ENCODE measurements at regions not wholly inside any gene's neighbourhood (a gene's known extent, or its start where the extent isn't known, plus 50 kb on each side); places are given as distances from the start of the nearest gene placed in this dataset.
A peak's percentile ranks its signal among the peaks of the same experiment; 100 is the strongest.

DNA sequence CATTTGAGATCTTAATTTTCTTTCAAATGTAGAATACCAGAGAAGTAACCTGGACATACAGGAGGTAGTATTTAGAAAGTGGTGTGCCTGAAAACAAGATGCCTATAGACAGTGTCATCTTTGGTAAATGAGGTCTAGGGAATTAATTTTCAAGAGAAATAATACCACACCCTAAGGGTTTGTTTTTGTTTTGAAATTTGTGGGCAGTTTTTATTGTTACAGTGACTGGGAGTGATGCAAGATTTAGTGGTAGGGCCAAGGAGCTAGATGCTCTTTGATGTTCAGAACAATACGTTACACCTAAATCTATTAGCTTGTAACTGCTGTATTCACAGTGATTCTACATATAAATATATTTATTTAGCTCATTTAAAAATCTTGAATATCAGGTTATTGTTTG is 856.5 kb upstream of the MAP3K7 start:
- FAIRE-seq: no peak
- H4K20me1 ChIP-seq (ENCODE audit: control insufficient read depth, insufficient read depth): no peaks in the 10 kb centered on the region
- no peaks in the 10 kb centered on the region for H3K79me2 ChIP-seq (ENCODE audit: control insufficient read depth, insufficient read depth, low read length)
- 68% methylated on average over 1 of the region's 1 CpG for WGBS (ENCODE audit: insufficient coverage, insufficient replicate concordance, low lambda C conversion rate, missing lambda C conversion rate)
- H3K9ac ChIP-seq (ENCODE audit: control insufficient read depth, insufficient read depth, low read length): no peak overlapping the region
- intact Hi-C loops (cut with micrococcal nuclease; ENCODE audit: unreplicated experiment): no loop called here
- no peak for DNase-seq (ENCODE audit: low read depth, low spot score)
- in situ Hi-C loops (cut with MboI): no loop called here
- ChIA-PET RAD21 (ENCODE audit: unreplicated experiment) (interaction anchor here (0.8 to 5.1 kb wide), 7 partner anchors 11 to 99 kb away, joined by 3 to 29 read pairs (median 5); no protein-coding TSS in a partner anchor), SMC1A (ENCODE audit: uncharacterized antibody, unreplicated experiment) (interaction anchor here (0.6 to 8.9 kb wide), 12 partner anchors 11 to 286 kb away, joined by 3 to 131 read pairs (median 4); no protein-coding TSS in a partner anchor), CTCF (interaction anchor here (0.8 to 1.7 kb wide), 4 partner anchors 33 to 114 kb away, joined by 3 to 6 read pairs (median 4); no protein-coding TSS in a partner anchor), POLR2A (interaction anchor here (0.9 to 1.5 kb wide), 3 partner anchors 9 to 33 kb away, joined by 3 to 5 read pairs (median 3); no protein-coding TSS in a partner anchor)
- BruUV-seq (replicated peaks): no TSS peak
- H3K4me3 ChIP-seq: no peak overlapping the region
- H3K27me3 ChIP-seq (replicated peaks in 1 of 2; ENCODE audit: control insufficient read depth in 2 of 2, insufficient read depth in 2 of 2, low read length in 1 of 2): no peaks in the 10 kb centered on the region
- H2AFZ ChIP-seq (ENCODE audit: control insufficient read depth, low read depth, low read length): peak overlapping the region; percentile 80; the same call in 1 of the 2 replicates
- no peak for ATAC-seq
- no peak for TF ChIP-seq RELA (IDR thresholded peaks at IDR 0.05; ENCODE audit: borderline replicate concordance, partially characterized antibody)
- no peak for TF ChIP-seq BHLHE40 (IDR thresholded peaks at IDR 0.05; ENCODE audit: borderline replicate concordance in 1 of 2, low read depth in 2 of 2, low read length in 1 of 2)
- TF ChIP-seq RBBP5 (conservative IDR thresholded peaks at IDR 0.05): no peak
- TF ChIP-seq YY1 (IDR thresholded peaks at IDR 0.05; ENCODE audit: low read depth, low read length): no peak
- TF ChIP-seq, protein P1, sequence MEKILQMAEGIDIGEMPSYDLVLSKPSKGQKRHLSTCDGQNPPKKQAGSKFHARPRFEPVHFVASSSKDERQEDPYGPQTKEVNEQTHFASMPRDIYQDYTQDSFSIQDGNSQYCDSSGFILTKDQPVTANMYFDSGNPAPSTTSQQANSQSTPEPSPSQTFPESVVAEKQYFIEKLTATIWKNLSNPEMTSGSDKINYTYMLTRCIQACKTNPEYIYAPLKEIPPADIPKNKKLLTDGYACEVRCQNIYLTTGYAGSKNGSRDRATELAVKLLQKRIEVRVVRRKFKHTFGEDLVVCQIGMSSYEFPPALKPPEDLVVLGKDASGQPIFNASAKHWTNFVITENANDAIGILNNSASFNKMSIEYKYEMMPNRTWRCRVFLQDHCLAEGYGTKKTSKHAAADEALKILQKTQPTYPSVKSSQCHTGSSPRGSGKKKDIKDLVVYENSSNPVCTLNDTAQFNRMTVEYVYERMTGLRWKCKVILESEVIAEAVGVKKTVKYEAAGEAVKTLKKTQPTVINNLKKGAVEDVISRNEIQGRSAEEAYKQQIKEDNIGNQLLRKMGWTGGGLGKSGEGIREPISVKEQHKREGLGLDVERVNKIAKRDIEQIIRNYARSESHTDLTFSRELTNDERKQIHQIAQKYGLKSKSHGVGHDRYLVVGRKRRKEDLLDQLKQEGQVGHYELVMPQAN (conservative IDR thresholded peaks at IDR 0.05): no peak
- TF ChIP-seq, protein P2, sequence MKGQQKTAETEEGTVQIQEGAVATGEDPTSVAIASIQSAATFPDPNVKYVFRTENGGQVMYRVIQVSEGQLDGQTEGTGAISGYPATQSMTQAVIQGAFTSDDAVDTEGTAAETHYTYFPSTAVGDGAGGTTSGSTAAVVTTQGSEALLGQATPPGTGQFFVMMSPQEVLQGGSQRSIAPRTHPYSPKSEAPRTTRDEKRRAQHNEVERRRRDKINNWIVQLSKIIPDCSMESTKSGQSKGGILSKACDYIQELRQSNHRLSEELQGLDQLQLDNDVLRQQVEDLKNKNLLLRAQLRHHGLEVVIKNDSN (IDR thresholded peaks at IDR 0.05; ENCODE audit: borderline replicate concordance, extremely low read length, insufficient read depth, low read depth, low read length): no peak
- TF ChIP-seq HDGF (IDR thresholded peaks at IDR 0.05): no peak
- no peak for TF ChIP-seq JUND (IDR thresholded peaks at IDR 0.05; ENCODE audit: low read depth, low read length)
- TF ChIP-seq, protein P3, sequence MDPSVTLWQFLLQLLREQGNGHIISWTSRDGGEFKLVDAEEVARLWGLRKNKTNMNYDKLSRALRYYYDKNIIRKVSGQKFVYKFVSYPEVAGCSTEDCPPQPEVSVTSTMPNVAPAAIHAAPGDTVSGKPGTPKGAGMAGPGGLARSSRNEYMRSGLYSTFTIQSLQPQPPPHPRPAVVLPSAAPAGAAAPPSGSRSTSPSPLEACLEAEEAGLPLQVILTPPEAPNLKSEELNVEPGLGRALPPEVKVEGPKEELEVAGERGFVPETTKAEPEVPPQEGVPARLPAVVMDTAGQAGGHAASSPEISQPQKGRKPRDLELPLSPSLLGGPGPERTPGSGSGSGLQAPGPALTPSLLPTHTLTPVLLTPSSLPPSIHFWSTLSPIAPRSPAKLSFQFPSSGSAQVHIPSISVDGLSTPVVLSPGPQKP (IDR thresholded peaks at IDR 0.05; ENCODE audit: low read depth, low read length): no peak
- TF ChIP-seq NFYA (IDR thresholded peaks at IDR 0.05; ENCODE audit: borderline replicate concordance, low read depth, low read length): no peak
- no peaks in the 10 kb centered on the region for H3K36me3 ChIP-seq (ENCODE audit: control insufficient read depth in 2 of 2, insufficient read depth in 2 of 2, low read length in 1 of 2)
- H3K4me2 ChIP-seq (ENCODE audit: control insufficient read depth, insufficient read depth): no peak overlapping the region
- H3K9me3 ChIP-seq (replicated peaks; ENCODE audit: control insufficient read depth, insufficient read depth, low read length): no peaks in the 10 kb centered on the region; the same call in 2 of the 3 replicates
- H3K27ac ChIP-seq (ENCODE audit: control insufficient read depth, insufficient read depth): no peak overlapping the region
- H3K4me1 ChIP-seq (ENCODE audit: control insufficient read depth, insufficient read depth, low read length): no peaks in the 10 kb centered on the region; the same call in 1 of the 2 replicates

All from GM12878 (cell line).